H9 (cell line): ENCODE measurements at regions not wholly inside any gene's neighbourhood (a gene's known extent, or its start where the extent isn't known, plus 50 kb on each side); places are given as distances from the start of the nearest gene placed in this dataset.

ENCODE experiments used
- DNase-seq: peaks from one replicate; pipeline ENCODE4 v3.0.0-alpha.2; 2017
- H2AFZ ChIP-seq: one replicate; pipeline ENCODE4 v1.6.1; 2013; ENCODE audit warnings: mild to moderate bottlenecking, low read length, control low read depth, moderate library complexity
- H2AK5ac ChIP-seq: 2 replicates; pipeline ENCODE4 v1.6.1; 2013; ENCODE audit warnings: low read length, control low read depth, mixed read lengths; ENCODE audit not compliant: insufficient read length
- H2BK120ac ChIP-seq: one replicate; pipeline ENCODE4 v1.6.1; 2013; ENCODE audit warnings: low read depth, mild to moderate bottlenecking, low read length, control low read depth, inconsistent platforms; ENCODE audit not compliant: poor library complexity, severe bottlenecking
- H2BK12ac ChIP-seq: 2 replicates; pipeline ENCODE4 v1.6.1; 2013; ENCODE audit warnings: low read length, control low read depth, mixed read lengths, low read depth; ENCODE audit not compliant: insufficient read length
- H2BK15ac ChIP-seq: 2 replicates; pipeline ENCODE4 v1.6.1; 2013; ENCODE audit warnings: low read depth, low read length, control low read depth
- H2BK20ac ChIP-seq: one replicate; pipeline ENCODE4 v1.6.1; 2013; ENCODE audit warnings: low read depth, mild to moderate bottlenecking, low read length, control low read depth, inconsistent platforms; ENCODE audit not compliant: poor library complexity, severe bottlenecking
- H2BK5ac ChIP-seq: 2 replicates; pipeline ENCODE4 v1.6.1; 2013; ENCODE audit warnings: low read length, control low read depth, mixed read lengths; ENCODE audit not compliant: insufficient read length
- H3K14ac ChIP-seq: 2 replicates; pipeline ENCODE4 v1.6.1; 2013; ENCODE audit warnings: low read length, control low read depth; ENCODE audit not compliant: insufficient read depth
- H3K18ac ChIP-seq: 2 replicates; pipeline ENCODE4 v1.6.1; 2013; ENCODE audit warnings: low read depth, mild to moderate bottlenecking, mixed read lengths, low read length, control low read depth; ENCODE audit not compliant: insufficient read length
- H3K23ac ChIP-seq: 2 replicates; pipeline ENCODE4 v1.6.1; 2013; ENCODE audit warnings: low read length, control low read depth, mixed read lengths, low read depth; ENCODE audit not compliant: insufficient read length
- H3K23me2 ChIP-seq: 2 replicates; pipeline ENCODE4 v1.6.1; 2013; ENCODE audit warnings: low read depth, mild to moderate bottlenecking, mixed read lengths, low read length, control low read depth; ENCODE audit not compliant: insufficient read length, poor library complexity, severe bottlenecking
- H3K27ac ChIP-seq: 2 replicates; pipeline ENCODE4 v1.5.1; 2013; ENCODE audit warnings: low read length, control low read depth, mixed read lengths, low read depth; ENCODE audit not compliant: insufficient read length
- H3K27me3 ChIP-seq: 2 replicates; pipeline ENCODE4 v1.6.1; 2013; ENCODE audit warnings: low read length, control low read depth, inconsistent platforms; ENCODE audit not compliant: insufficient read depth
- H3K4ac ChIP-seq: 2 replicates; pipeline ENCODE4 v1.6.1; 2013; ENCODE audit warnings: low read depth, mild to moderate bottlenecking, control low read depth, inconsistent platforms, low read length, moderate library complexity
- H3K4me1 ChIP-seq: 2 replicates; pipeline ENCODE4 v1.6.1; 2013; ENCODE audit warnings: low read length, control low read depth, inconsistent platforms; ENCODE audit not compliant: insufficient read depth
- H3K4me2 ChIP-seq: 2 replicates; pipeline ENCODE4 v1.6.1; 2013; ENCODE audit warnings: low read length, control low read depth, mixed read lengths; ENCODE audit not compliant: insufficient read length, insufficient read depth
- H3K56ac ChIP-seq: 2 replicates; pipeline ENCODE4 v1.6.1; 2013; ENCODE audit warnings: low read depth, mild to moderate bottlenecking, mixed read lengths, low read length, control low read depth; ENCODE audit not compliant: insufficient read length
- H3K79me1 ChIP-seq: 2 replicates; pipeline ENCODE4 v1.6.1; 2013; ENCODE audit warnings: low read depth, mild to moderate bottlenecking, moderate library complexity, low read length, control low read depth, inconsistent platforms; ENCODE audit not compliant: insufficient read depth, poor library complexity, severe bottlenecking
- H3K79me2 ChIP-seq: 2 replicates; pipeline ENCODE4 v1.6.1; 2013; ENCODE audit warnings: low read length, control low read depth, inconsistent platforms; ENCODE audit not compliant: insufficient read depth
- H3K9ac ChIP-seq: 2 replicates; pipeline ENCODE4 v1.6.1; 2013; ENCODE audit warnings: low read length, control low read depth, mixed read lengths; ENCODE audit not compliant: insufficient read length; ENCODE audit errors: extremely low read depth
- H3K9me3 ChIP-seq: one replicate; pipeline ENCODE4 v1.6.1; 2013; ENCODE audit warnings: low read depth, low read length, inconsistent platforms; ENCODE audit not compliant: control insufficient read depth
- H3T11ph ChIP-seq: one replicate; pipeline ENCODE4 v1.6.1; 2013; ENCODE audit warnings: mild to moderate bottlenecking, low read length, control low read depth, inconsistent platforms
- H4K20me1 ChIP-seq: one replicate; pipeline ENCODE4 v1.6.1; 2013; ENCODE audit not compliant: control insufficient read depth, insufficient read length, insufficient read depth
- H4K5ac ChIP-seq: 2 replicates; pipeline ENCODE4 v1.6.1; 2013; ENCODE audit warnings: low read depth, mild to moderate bottlenecking, mixed read lengths, low read length, control low read depth; ENCODE audit not compliant: insufficient read length
- H4K8ac ChIP-seq: replicated peaks from 2 replicates; pipeline ENCODE4 v1.6.1; 2013; ENCODE audit warnings: low read length, control low read depth, mixed read lengths, low read depth; ENCODE audit not compliant: insufficient read length
- H4K91ac ChIP-seq: 2 replicates; pipeline ENCODE4 v1.6.1; 2013; ENCODE audit warnings: low read depth, mild to moderate bottlenecking, moderate library complexity, mixed read lengths, low read length, control low read depth; ENCODE audit not compliant: insufficient read length
- H3K27ac Mint-ChIP-seq, 3 experiments: 2 replicates in 2 of 3; 3 replicates in 1 of 3; pipeline ENCODE4 v1.8.0; 2020 to 2021; ENCODE audit warnings: mixed read lengths in 3 of 3, mild to moderate bottlenecking in 1 of 3, moderate library complexity in 1 of 3
- H3K27me3 Mint-ChIP-seq: 2 replicates; pipeline ENCODE4 v1.8.0; 2021; ENCODE audit warnings: low read depth, mild to moderate bottlenecking, moderate library complexity, mixed read lengths
- H3K36me3 Mint-ChIP-seq, 3 experiments: 2 replicates in 2 of 3; 3 replicates in 1 of 3; pipeline ENCODE4 v1.8.0; 2020 to 2021; ENCODE audit warnings: low read depth in 3 of 3, mixed read lengths in 3 of 3; ENCODE audit not compliant: insufficient read depth in 1 of 3
- H3K4me1 Mint-ChIP-seq, 2 experiments: 2 replicates each; pipeline ENCODE4 v1.8.0; 2020; ENCODE audit warnings: mixed read lengths in 2 of 2
- H3K4me3 Mint-ChIP-seq, 2 experiments: 2 replicates in 1 of 2; 3 replicates in 1 of 2; pipeline ENCODE4 v1.8.0; 2020 to 2021; ENCODE audit warnings: mild to moderate bottlenecking in 2 of 2, mixed read lengths in 2 of 2, moderate library complexity in 1 of 2
- H3K9me3 Mint-ChIP-seq, 2 experiments: 2 replicates in 1 of 2; 3 replicates in 1 of 2; pipeline ENCODE4 v1.8.0; 2020; ENCODE audit warnings: mild to moderate bottlenecking in 2 of 2, mixed read lengths in 2 of 2, moderate library complexity in 1 of 2
- WGBS: extraction: QIAGEN DNeasy Blood & Tissue Kit; methylation state at CpG from one replicate; pipeline ENCODE4 v1.1.7; 2013; ENCODE audit warnings: missing lambda C conversion rate, low lambda C conversion rate, mixed read lengths; ENCODE audit not compliant: insufficient read length; ENCODE audit errors: extremely low coverage; 5-methylcytosine and 5-hydroxymethylcytosine counted together
- TF ChIP-seq, protein P1 (sequence below): fragments of 200-600 bp; sonication (generic); conservative IDR thresholded peaks from 3 replicates; pipeline ENCODE4 v1.8.0; 2021; ENCODE audit warnings: antibody characterized with exemption, mild to moderate bottlenecking

DNA sequence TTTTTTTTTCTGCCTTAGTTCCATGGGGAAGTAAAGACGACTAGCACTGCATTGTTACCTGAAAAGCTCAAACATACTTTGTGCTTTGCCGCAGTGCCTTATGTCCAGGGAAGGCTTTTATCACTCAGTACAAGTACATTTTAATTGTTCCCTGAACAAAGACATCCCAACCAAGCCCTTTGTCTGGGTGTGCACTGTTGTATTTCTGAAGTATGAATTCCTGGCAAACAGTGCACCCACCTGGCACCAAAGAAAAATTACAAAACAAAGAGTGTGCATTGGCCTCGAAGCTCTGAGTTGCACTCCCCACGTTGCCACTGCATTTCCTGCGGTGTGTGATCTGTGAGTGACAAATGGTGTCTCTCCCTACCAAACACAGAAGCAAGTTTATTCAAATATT, 858.5 kb upstream of the PIK3C3 start:
- no peak overlapping the region for H3T11ph ChIP-seq
- no peak overlapping the region for H3K9ac ChIP-seq
- no peaks in the 10 kb centered on the region for H3K23me2 ChIP-seq
- H3K14ac ChIP-seq: no peak overlapping the region
- H3K4me2 ChIP-seq: no peak overlapping the region
- no peak overlapping the region for H3K27ac ChIP-seq
- no peak overlapping the region for H2BK20ac ChIP-seq
- H4K20me1 ChIP-seq: no peaks in the 10 kb centered on the region
- no peak overlapping the region for H2BK120ac ChIP-seq
- no peak overlapping the region for H3K23ac ChIP-seq
- WGBS: no CpG with 5 or more reads among the region's 5 CpGs
- H2AK5ac ChIP-seq: no peak overlapping the region
- no peaks in the 10 kb centered on the region for H3K9me3 Mint-ChIP-seq
- no peak overlapping the region for H3K4me3 Mint-ChIP-seq
- H3K79me2 ChIP-seq: no peaks in the 10 kb centered on the region
- H4K8ac ChIP-seq: no peak overlapping the region
- no peaks in the 10 kb centered on the region for H3K4me1 ChIP-seq
- no peaks in the 10 kb centered on the region for H3K27me3 ChIP-seq
- no peak overlapping the region for H3K18ac ChIP-seq
- no peak overlapping the region for H3K56ac ChIP-seq
- H4K5ac ChIP-seq: no peak overlapping the region
- H3K4me1 Mint-ChIP-seq: peaks cover 0 to 3% of the 10 kb centered on the region in 2 experiments; a peak in 2 of 4 replicates
- H3K27ac Mint-ChIP-seq: no peak overlapping the region
- TF ChIP-seq, protein P1, sequence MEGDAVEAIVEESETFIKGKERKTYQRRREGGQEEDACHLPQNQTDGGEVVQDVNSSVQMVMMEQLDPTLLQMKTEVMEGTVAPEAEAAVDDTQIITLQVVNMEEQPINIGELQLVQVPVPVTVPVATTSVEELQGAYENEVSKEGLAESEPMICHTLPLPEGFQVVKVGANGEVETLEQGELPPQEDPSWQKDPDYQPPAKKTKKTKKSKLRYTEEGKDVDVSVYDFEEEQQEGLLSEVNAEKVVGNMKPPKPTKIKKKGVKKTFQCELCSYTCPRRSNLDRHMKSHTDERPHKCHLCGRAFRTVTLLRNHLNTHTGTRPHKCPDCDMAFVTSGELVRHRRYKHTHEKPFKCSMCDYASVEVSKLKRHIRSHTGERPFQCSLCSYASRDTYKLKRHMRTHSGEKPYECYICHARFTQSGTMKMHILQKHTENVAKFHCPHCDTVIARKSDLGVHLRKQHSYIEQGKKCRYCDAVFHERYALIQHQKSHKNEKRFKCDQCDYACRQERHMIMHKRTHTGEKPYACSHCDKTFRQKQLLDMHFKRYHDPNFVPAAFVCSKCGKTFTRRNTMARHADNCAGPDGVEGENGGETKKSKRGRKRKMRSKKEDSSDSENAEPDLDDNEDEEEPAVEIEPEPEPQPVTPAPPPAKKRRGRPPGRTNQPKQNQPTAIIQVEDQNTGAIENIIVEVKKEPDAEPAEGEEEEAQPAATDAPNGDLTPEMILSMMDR: no peak
- H2AFZ ChIP-seq: no peak overlapping the region
- no peak for DNase-seq
- no peak overlapping the region for H2BK5ac ChIP-seq
- H3K79me1 ChIP-seq: no peaks in the 10 kb centered on the region
- no peak overlapping the region for H3K4ac ChIP-seq
- H3K27me3 Mint-ChIP-seq: no peaks in the 10 kb centered on the region
- no peaks in the 10 kb centered on the region for H3K36me3 Mint-ChIP-seq
- no peak overlapping the region for H2BK12ac ChIP-seq
- H2BK15ac ChIP-seq: no peak overlapping the region
- no peaks in the 10 kb centered on the region for H3K9me3 ChIP-seq
- no peak overlapping the region for H4K91ac ChIP-seq
